DOHH2 (cell line): ENCODE measurements at regions not wholly inside any gene's neighbourhood (a gene's known extent, or its start where the extent isn't known, plus 50 kb on each side); places are given as distances from the start of the nearest gene placed in this dataset.

Experiments used
- CTCF ChIP-seq: fragments of 200-600 bp; sonication (generic); IDR thresholded peaks from one replicate; pipeline ENCODE4 v1.5.1; 2014; ENCODE audit warnings: antibody characterized with exemption, mild to moderate bottlenecking, low read depth, low read length; ENCODE audit not compliant: poor library complexity, severe bottlenecking
- EZH2phosphoT487 ChIP-seq: fragments of 200-600 bp; sonication (generic); IDR thresholded peaks from 2 replicates; pipeline ENCODE4 v1.6.1; 2017; ENCODE audit warnings: borderline replicate concordance, mild to moderate bottlenecking, antibody characterized with exemption, low read length, moderate library complexity, mixed read lengths

GRCh38 chr3:6743067-6743720 lies 117.7 kb upstream of the GRM7 start:
- TF ChIP-seq CTCF (no peak), EZH2phosphoT487 (no peak)
